Activated CD8-positive, alpha-beta T cell treated with anti-CD3 and anti-CD28 coated beads for 36 hours (primary cell): ENCODE measurements at regions not wholly inside any gene's neighbourhood (a gene's known extent, or its start where the extent isn't known, plus 50 kb on each side); places are given as distances from the start of the nearest gene placed in this dataset.

Source experiments
- ATAC-seq: fragments of 200-7000 bp; cut with Tn5 transposase; one replicate; pipeline ENCODE4 v1.10.0; 2021; ENCODE audit warnings: mild to moderate bottlenecking, moderate library complexity
- CTCF ChIA-PET: fragments of 350-600 bp; sonication (Branson Sonifier 250); formaldehyde crosslinking; loops from one replicate; lab custom pipeline; 2021; ENCODE audit warnings: antibody characterized with exemption; lab: Charles Lee
- POLR2A ChIA-PET: fragments of 350-600 bp; sonication (Branson Sonifier 250); formaldehyde crosslinking; loops from one replicate; lab custom pipeline; 2021; ENCODE audit warnings: antibody characterized with exemption; lab: Charles Lee
- DNase-seq: peaks from one replicate; pipeline ENCODE4 v3.0.0-alpha.2; 2020
- H3K27ac Mint-ChIP-seq: one replicate; pipeline ENCODE4 v1.8.0; 2021; ENCODE audit warnings: mild to moderate bottlenecking, mixed read lengths
- H3K27me3 Mint-ChIP-seq: one replicate; pipeline ENCODE4 v1.8.0; 2021; ENCODE audit warnings: mixed read lengths
- H3K36me3 Mint-ChIP-seq: one replicate; pipeline ENCODE4 v1.8.0; 2021; ENCODE audit warnings: low read depth, mixed read lengths
- H3K4me1 Mint-ChIP-seq: one replicate; pipeline ENCODE4 v1.8.0; 2021; ENCODE audit warnings: low read depth, mixed read lengths
- H3K4me3 Mint-ChIP-seq: one replicate; pipeline ENCODE4 v1.8.0; 2021; ENCODE audit warnings: mild to moderate bottlenecking, moderate library complexity, mixed read lengths
- H3K9me3 Mint-ChIP-seq: one replicate; pipeline ENCODE4 v1.8.0; 2021; ENCODE audit warnings: mixed read lengths
- CTCF ChIP-seq: fragments of 200-600 bp; IDR thresholded peaks from one replicate; pipeline ENCODE4 v1.8.0; 2022; ENCODE audit warnings: antibody characterized with exemption, mild to moderate bottlenecking
- intact Hi-C: fragments of 100-400 bp; cut with micrococcal nuclease; formaldehyde crosslinking; loops from one replicate; pipeline ENCODE4 v1.10.0; 2022

GRCh38 chr5:43891112-43891511, 288.1 kb downstream of the NNT start:
- no peaks in the 10 kb centered on the region for H3K36me3 Mint-ChIP-seq
- ChIA-PET POLR2A (no interaction called here), CTCF (no interaction called here)
- H3K9me3 Mint-ChIP-seq: no peaks in the 10 kb centered on the region
- H3K4me3 Mint-ChIP-seq: no peak overlapping the region
- H3K27ac Mint-ChIP-seq: no peak overlapping the region
- no peaks in the 10 kb centered on the region for H3K4me1 Mint-ChIP-seq
- intact Hi-C loops: no loop called here
- TF ChIP-seq CTCF: no peak
- no peaks in the 10 kb centered on the region for H3K27me3 Mint-ChIP-seq
- no peak for DNase-seq
- no peak for ATAC-seq

GRCh38 chr5:43889233-43889632, 286.3 kb downstream of the NNT start:
- no peak for ATAC-seq
- CTCF ChIA-PET: no interaction called here
- TF ChIP-seq CTCF: no peak
- Mint-ChIP-seq H3K4me1 (no peaks in the 10 kb centered on the region), H3K36me3 (no peaks in the 10 kb centered on the region), H3K4me3 (no peak overlapping the region), H3K27me3 (no peaks in the 10 kb centered on the region), H3K27ac (no peak overlapping the region), H3K9me3 (no peaks in the 10 kb centered on the region)
- POLR2A ChIA-PET: no interaction called here
- no peak for DNase-seq
- intact Hi-C loops: no loop called here

GRCh38 chr5:43875741-43876140, 272.8 kb downstream of the NNT start:
- no peaks in the 10 kb centered on the region for H3K27me3 Mint-ChIP-seq
- no peak for TF ChIP-seq CTCF
- H3K27ac Mint-ChIP-seq: no peak overlapping the region
- no peaks in the 10 kb centered on the region for H3K4me1 Mint-ChIP-seq
- H3K4me3 Mint-ChIP-seq: no peak overlapping the region
- H3K9me3 Mint-ChIP-seq: no peaks in the 10 kb centered on the region
- intact Hi-C loops: no loop called here
- ChIA-PET POLR2A (no interaction called here), CTCF (no interaction called here)
- DNase-seq (no peak), ATAC-seq (no peak)
- no peaks in the 10 kb centered on the region for H3K36me3 Mint-ChIP-seq

- no peak for DNase-seq
- TF ChIP-seq CTCF: no peak
- Mint-ChIP-seq H3K4me1 (no peaks in the 10 kb centered on the region), H3K36me3 (no peaks in the 10 kb centered on the region), H3K9me3 (no peaks in the 10 kb centered on the region), H3K4me3 (no peak overlapping the region), H3K27me3 (no peaks in the 10 kb centered on the region), H3K27ac (no peak overlapping the region)
- ATAC-seq: no peak
- CTCF ChIA-PET: no interaction called here
- intact Hi-C loops: no loop called here
- POLR2A ChIA-PET: no interaction called here
Observed at GRCh38 chr5:43874772-43875171, 271.8 kb downstream of the NNT start.

- no peak for TF ChIP-seq CTCF
- no peaks in the 10 kb centered on the region for H3K27me3 Mint-ChIP-seq
- CTCF ChIA-PET: no interaction called here
- no peaks in the 10 kb centered on the region for H3K36me3 Mint-ChIP-seq
- no peak for ATAC-seq
- no peak overlapping the region for H3K4me3 Mint-ChIP-seq
- DNase-seq: no peak
- no peak overlapping the region for H3K27ac Mint-ChIP-seq
- no peaks in the 10 kb centered on the region for H3K4me1 Mint-ChIP-seq
- intact Hi-C loops: no loop called here
- POLR2A ChIA-PET: no interaction called here
- H3K9me3 Mint-ChIP-seq: no peaks in the 10 kb centered on the region
Observed at GRCh38 chr5:43873791-43874190, 270.8 kb downstream of the NNT start.
